NCI-H2081 (cell line): ENCODE measurements at regions not wholly inside any gene's neighbourhood (a gene's known extent, or its start where the extent isn't known, plus 50 kb on each side); places are given as distances from the start of the nearest gene placed in this dataset.

Experiments
- DNase-seq, 2 experiments: peaks; one replicate each; lab custom pipeline; 2025; lab: John Stamatoyannopoulos, UW

- peak in 1 of 2 experiments; percentile 14 for DNase-seq
These were observed 552.1 kb downstream of the PKHD1 start for GRCh38 chr6:51535327-51535726.

- DNase-seq = no peak
These were observed 550.7 kb downstream of the PKHD1 start for GRCh38 chr6:51536728-51537127.

GRCh38 chr6:51541847-51542246 is 545.6 kb downstream of the PKHD1 start:
- DNase-seq = no peak

- no peak for DNase-seq
These were observed 544.9 kb downstream of the PKHD1 start for GRCh38 chr6:51542475-51542874.

GRCh38 chr6:51550243-51550642 is 537.2 kb downstream of the PKHD1 start:
- DNase-seq = peak in 1 of 2 experiments; percentile 55

- no peak for DNase-seq
These were observed 535.0 kb downstream of the PKHD1 start for GRCh38 chr6:51552435-51552834.

GRCh38 chr6:51553246-51554015 is 534.0 kb downstream of the PKHD1 start:
- DNase-seq = peak; percentile 19 to 68

- DNase-seq = no peak
These were observed 533.4 kb downstream of the PKHD1 start for GRCh38 chr6:51554029-51554428.

GRCh38 chr6:51559059-51559458 is 528.4 kb downstream of the PKHD1 start:
- peak in 1 of 2 experiments; percentile 3 for DNase-seq

- DNase-seq = no peak
These were observed 525.2 kb downstream of the PKHD1 start for GRCh38 chr6:51562198-51562597.
